HL-60 (cell line): ENCODE measurements at regions not wholly inside any gene's neighbourhood (a gene's known extent, or its start where the extent isn't known, plus 50 kb on each side); places are given as distances from the start of the nearest gene placed in this dataset.

Experiments used
- DNase-seq, 2 experiments: peaks; one replicate each; pipeline ENCODE4 v3.0.0-alpha.2; 2010 to 2020; ENCODE audit warnings: low read depth in 1 of 2, low spot score in 1 of 2
- H3K27ac ChIP-seq: fragments of 250-450 bp; sonication (Bioruptor Pico); replicated peaks from 2 replicates; pipeline ENCODE4 v1.5.1; 2020; ENCODE audit warnings: mild to moderate bottlenecking, moderate library complexity
- H3K27me3 ChIP-seq: fragments of 250-450 bp; sonication (Bioruptor Pico); 2 replicates; pipeline ENCODE4 v1.5.1; 2021; ENCODE audit warnings: mild to moderate bottlenecking, moderate library complexity; ENCODE audit not compliant: insufficient read depth, poor library complexity, severe bottlenecking
- H3K4me3 ChIP-seq: replicated peaks from 2 replicates; pipeline ENCODE4 v1.5.1; 2011; ENCODE audit warnings: mild to moderate bottlenecking, control low read depth, low read length; ENCODE audit not compliant: insufficient read depth
- CTCF ChIP-seq: IDR thresholded peaks from one replicate; pipeline ENCODE4 v1.5.1; 2011; ENCODE audit warnings: low read length, control low read depth, inconsistent platforms; ENCODE audit not compliant: insufficient read depth
- GABPA ChIP-seq: IDR thresholded peaks from 2 replicates; pipeline ENCODE4 v1.6.1; 2012; ENCODE audit warnings: low read depth
- POLR2AphosphoS5 ChIP-seq: IDR thresholded peaks from 2 replicates; pipeline ENCODE4 v1.6.1; 2012; ENCODE audit warnings: low read depth
- REST ChIP-seq: IDR thresholded peaks from 2 replicates; pipeline ENCODE4 v1.6.1; 2012; ENCODE audit warnings: low read depth; ENCODE audit not compliant: insufficient replicate concordance
- SPI1 ChIP-seq: IDR thresholded peaks from 2 replicates; pipeline ENCODE4 v1.6.1; 2012; ENCODE audit warnings: low read depth, mild to moderate bottlenecking, borderline replicate concordance

GRCh38 chr7:136213012-136213411 lies 235.9 kb upstream of the MTPN start:
- H3K4me3 ChIP-seq = no peak overlapping the region
- no peak overlapping the region for H3K27ac ChIP-seq
- TF ChIP-seq GABPA = no peak
- no peak for TF ChIP-seq REST
- no peak for TF ChIP-seq CTCF
- no peak for TF ChIP-seq POLR2AphosphoS5
- no peak for TF ChIP-seq SPI1
- DNase-seq = no peak
- no peaks in the 10 kb centered on the region for H3K27me3 ChIP-seq

- TF ChIP-seq POLR2AphosphoS5 = no peak
- TF ChIP-seq CTCF = no peak
- TF ChIP-seq GABPA = no peak
- no peak for TF ChIP-seq SPI1
- no peak for TF ChIP-seq REST
- no peak for DNase-seq
- H3K27me3 ChIP-seq = no peaks in the 10 kb centered on the region
- no peak overlapping the region for H3K27ac ChIP-seq
- no peak overlapping the region for H3K4me3 ChIP-seq
Observed at GRCh38 chr7:136210664-136211063, 233.5 kb upstream of the MTPN start.

- Histone ChIP-seq H3K27ac (no peak overlapping the region), H3K27me3 (no peaks in the 10 kb centered on the region), H3K4me3 (no peak overlapping the region)
- no peak for DNase-seq
- TF ChIP-seq POLR2AphosphoS5 (no peak), SPI1 (no peak), CTCF (no peak), GABPA (no peak), REST (no peak)
Observed at GRCh38 chr7:136210079-136210478, 232.9 kb upstream of the MTPN start.
